Renal cortex interstitium (tissue), 11 donors: ENCODE measurements at regions not wholly inside any gene's neighbourhood (a gene's known extent, or its start where the extent isn't known, plus 50 kb on each side); places are given as distances from the start of the nearest gene placed in this dataset.

Experiments
- DNase-seq, 11 donors: peaks; one replicate each; pipeline ENCODE4 v3.0.0-alpha.2; 2013; ENCODE audit warnings: low read depth in 9 of 11, low spot score in 4 of 11; ENCODE audit errors: extremely low read depth in 1 of 11

- no peak for DNase-seq
These were observed 113.2 kb downstream of the HERPUD2 start for GRCh38 chr7:35581605-35582210.

GRCh38 chr7:35576031-35576573, 118.8 kb downstream of the HERPUD2 start:
- no peak for DNase-seq

- DNase-seq, result no peak
These were observed 123.2 kb downstream of the HERPUD2 start for GRCh38 chr7:35571611-35572240.

- DNase-seq, result no peak
These were observed 124.0 kb downstream of the HERPUD2 start for GRCh38 chr7:35570937-35571336.

- DNase-seq, result no peak
These were observed 129.0 kb downstream of the HERPUD2 start for GRCh38 chr7:35565927-35566326.

GRCh38 chr7:35558841-35559240, 136.1 kb downstream of the HERPUD2 start:
- DNase-seq, result no peak

- DNase-seq, result peak in 4 of 11 donors; percentile 3 to 37 (median 10)
These were observed 138.1 kb downstream of the HERPUD2 start for GRCh38 chr7:35556515-35557471.

- DNase-seq, result no peak
These were observed 139.0 kb downstream of the HERPUD2 start for GRCh38 chr7:35555934-35556333.

- DNase-seq, result no peak
These were observed 139.5 kb downstream of the HERPUD2 start for GRCh38 chr7:35555386-35555785.

- DNase-seq, result no peak
These were observed 141.4 kb downstream of the HERPUD2 start for GRCh38 chr7:35553519-35553918.

- no peak for DNase-seq
These were observed 142.2 kb downstream of the HERPUD2 start for GRCh38 chr7:35552691-35553090.

- no peak for DNase-seq
These were observed 143.4 kb downstream of the HERPUD2 start for GRCh38 chr7:35551321-35552081.

GRCh38 chr7:35550831-35551230, 144.1 kb downstream of the HERPUD2 start:
- no peak for DNase-seq

- no peak for DNase-seq
These were observed 145.2 kb downstream of the HERPUD2 start for GRCh38 chr7:35549781-35550180.

- DNase-seq, result no peak
These were observed 146.6 kb downstream of the HERPUD2 start for GRCh38 chr7:35548291-35548690.

GRCh38 chr7:35546691-35547429, 148.1 kb downstream of the HERPUD2 start:
- DNase-seq, result no peak

GRCh38 chr7:35545831-35546230, 149.1 kb downstream of the HERPUD2 start:
- DNase-seq, result no peak

GRCh38 chr7:35544028-35544742, 150.8 kb downstream of the HERPUD2 start:
- no peak for DNase-seq
